ENCODE measurements at regions not wholly inside any gene's neighbourhood (a gene's known extent, or its start where the extent isn't known, plus 50 kb on each side); places are given as distances from the start of the nearest gene placed in this dataset.

DNA sequence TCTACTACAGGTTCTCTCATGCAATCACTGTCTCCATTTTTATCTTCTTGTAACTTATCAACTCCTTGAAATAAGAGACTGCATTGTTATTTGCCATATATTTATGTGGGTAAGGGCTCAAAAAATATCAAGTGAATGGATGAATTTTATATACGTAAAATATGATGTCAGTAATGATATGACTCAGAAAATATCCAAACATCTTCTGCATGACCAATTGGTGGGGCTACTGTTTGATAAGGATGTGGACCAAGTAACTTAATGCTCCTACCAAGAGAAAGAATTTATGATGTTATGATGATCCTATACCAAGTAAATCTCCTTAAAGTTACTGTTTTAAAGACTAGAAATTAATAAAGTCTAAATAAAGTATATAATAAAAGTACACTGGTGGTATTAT, 103.7 kb downstream of the OGFRL1 start:
- Histone ChIP-seq H3K27me3 (no peaks in the 10 kb centered on the region), H3K27ac (peak overlapping the region in 2 of 3 donors; percentile 8 to 61), H3K9me3 (no peaks in the 10 kb centered on the region), H3K4me1 (peaks cover 48 to 73% of the 10 kb centered on the region in 2 donors), H3K36me3 (no peaks in the 10 kb centered on the region), H3K4me3 (replicated peaks in 1 of 3) (no peak overlapping the region)
- 93 to 97% methylated on average over 1 of the region's 1 CpG for WGBS, 2 donors
- DNase-seq = no peak
- TF ChIP-seq, protein P1, sequence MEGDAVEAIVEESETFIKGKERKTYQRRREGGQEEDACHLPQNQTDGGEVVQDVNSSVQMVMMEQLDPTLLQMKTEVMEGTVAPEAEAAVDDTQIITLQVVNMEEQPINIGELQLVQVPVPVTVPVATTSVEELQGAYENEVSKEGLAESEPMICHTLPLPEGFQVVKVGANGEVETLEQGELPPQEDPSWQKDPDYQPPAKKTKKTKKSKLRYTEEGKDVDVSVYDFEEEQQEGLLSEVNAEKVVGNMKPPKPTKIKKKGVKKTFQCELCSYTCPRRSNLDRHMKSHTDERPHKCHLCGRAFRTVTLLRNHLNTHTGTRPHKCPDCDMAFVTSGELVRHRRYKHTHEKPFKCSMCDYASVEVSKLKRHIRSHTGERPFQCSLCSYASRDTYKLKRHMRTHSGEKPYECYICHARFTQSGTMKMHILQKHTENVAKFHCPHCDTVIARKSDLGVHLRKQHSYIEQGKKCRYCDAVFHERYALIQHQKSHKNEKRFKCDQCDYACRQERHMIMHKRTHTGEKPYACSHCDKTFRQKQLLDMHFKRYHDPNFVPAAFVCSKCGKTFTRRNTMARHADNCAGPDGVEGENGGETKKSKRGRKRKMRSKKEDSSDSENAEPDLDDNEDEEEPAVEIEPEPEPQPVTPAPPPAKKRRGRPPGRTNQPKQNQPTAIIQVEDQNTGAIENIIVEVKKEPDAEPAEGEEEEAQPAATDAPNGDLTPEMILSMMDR (IDR thresholded peaks at IDR 0.05) = no peak
- no peak for TF ChIP-seq POLR2A (IDR thresholded peaks at IDR 0.05)
- intact Hi-C loops (cut with DNase I) = no loop called here

DNA sequence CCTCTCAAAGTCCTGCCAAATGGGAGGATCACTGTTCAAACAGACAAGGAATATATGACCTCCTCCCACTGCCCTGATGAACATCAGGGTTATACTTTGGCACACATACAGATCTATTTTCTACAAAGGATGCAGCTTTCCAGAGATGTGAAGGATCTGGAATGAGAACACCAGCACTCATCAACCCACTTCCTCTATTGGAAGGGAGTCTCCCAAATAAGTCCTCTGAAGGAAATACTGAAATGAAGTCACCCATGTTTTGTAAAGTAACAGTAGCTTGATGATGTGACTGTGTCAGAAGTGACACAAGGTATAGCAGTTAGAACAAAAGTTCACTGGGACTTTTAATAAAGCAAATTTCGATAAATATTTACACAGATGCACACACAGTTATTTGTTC, 104.9 kb downstream of the OGFRL1 start:
- 34 to 70% methylated on average over 1 of the region's 1 CpG for WGBS, 2 donors
- intact Hi-C loops (cut with DNase I) = no loop called here
- H3K4me1 ChIP-seq = peaks cover 38 to 63% of the 10 kb centered on the region in 2 donors
- no peak overlapping the region for H3K4me3 ChIP-seq (replicated peaks in 1 of 3)
- no peaks in the 10 kb centered on the region for H3K9me3 ChIP-seq
- no peak for DNase-seq
- no peaks in the 10 kb centered on the region for H3K27me3 ChIP-seq
- TF ChIP-seq, protein P1 (IDR thresholded peaks at IDR 0.05) = no peak
- H3K27ac ChIP-seq = peak overlapping the region; percentile 20 to 61 (median 52)
- H3K36me3 ChIP-seq = no peaks in the 10 kb centered on the region

DNA sequence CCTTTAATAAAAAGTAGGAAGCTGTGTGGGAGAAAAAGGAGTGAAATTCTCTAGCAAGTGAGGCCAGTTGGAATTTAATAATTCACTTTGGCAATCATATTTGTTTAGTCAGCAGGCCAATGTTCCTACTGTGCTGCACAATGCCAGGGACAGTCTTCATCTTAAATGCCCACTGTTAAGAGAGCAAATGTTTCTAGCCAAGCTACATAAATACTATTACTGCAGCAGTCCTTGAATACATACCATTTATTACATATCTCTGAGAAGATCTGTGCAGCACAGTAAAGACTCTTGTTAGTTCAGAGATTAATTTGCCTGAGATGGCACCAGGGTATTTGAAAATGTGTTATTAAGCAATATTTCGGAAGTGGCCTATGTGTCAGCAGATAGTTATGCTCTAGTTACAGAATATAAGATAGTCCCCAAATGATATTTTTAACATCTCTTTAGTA, 105.4 kb downstream of the OGFRL1 start:
- TF ChIP-seq POLR2A (IDR thresholded peaks at IDR 0.05) = no peak
- TF ChIP-seq, protein P1 (IDR thresholded peaks at IDR 0.05) = no peak
- peaks cover 38 to 58% of the 10 kb centered on the region in 2 donors for H3K4me1 ChIP-seq
- 76 to 80% methylated on average over 1 of the region's 1 CpG for WGBS, 2 donors
- DNase-seq = no peak
- no peaks in the 10 kb centered on the region for H3K27me3 ChIP-seq
- no peak overlapping the region for H3K4me3 ChIP-seq (replicated peaks in 1 of 3)
- no peaks in the 10 kb centered on the region for H3K36me3 ChIP-seq
- no peaks in the 10 kb centered on the region for H3K9me3 ChIP-seq
- peak overlapping the region; percentile 20 to 61 (median 52) for H3K27ac ChIP-seq
- intact Hi-C loops (cut with DNase I) = no loop called here

DNA sequence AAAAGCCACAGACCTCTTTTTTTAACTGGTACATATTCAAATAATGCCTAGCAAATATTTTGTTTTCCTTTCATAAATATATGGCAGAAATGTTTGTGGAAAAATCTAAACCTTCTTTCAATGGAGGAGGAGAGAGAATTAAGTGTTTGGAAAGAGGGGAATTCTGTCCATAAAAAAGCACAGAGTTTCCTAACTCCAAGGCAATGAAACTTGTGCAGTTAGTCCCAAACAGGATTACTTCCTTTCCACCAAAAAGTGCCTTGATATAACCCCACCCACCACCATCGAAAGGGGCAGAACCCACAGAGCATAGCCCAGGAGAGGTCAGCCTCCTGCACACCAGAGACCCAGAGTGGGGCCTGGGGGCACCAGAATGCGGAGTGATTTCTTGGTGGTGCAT, 106.3 kb downstream of the OGFRL1 start:
- Histone ChIP-seq H3K4me1 (peaks cover 45 to 63% of the 10 kb centered on the region in 2 donors), H3K27me3 (no peaks in the 10 kb centered on the region), H3K9me3 (no peaks in the 10 kb centered on the region), H3K4me3 (replicated peaks in 1 of 3) (no peak overlapping the region), H3K36me3 (no peaks in the 10 kb centered on the region), H3K27ac (peak overlapping the region; percentile 10 to 61 (median 52))
- intact Hi-C loops (cut with DNase I) = no loop called here
- 72 to 84% methylated on average over 2 of the region's 2 CpGs for WGBS, 2 donors
- TF ChIP-seq, protein P1 (IDR thresholded peaks at IDR 0.05) = no peak
- no peak for TF ChIP-seq POLR2A (IDR thresholded peaks at IDR 0.05)
- DNase-seq = no peak

DNA sequence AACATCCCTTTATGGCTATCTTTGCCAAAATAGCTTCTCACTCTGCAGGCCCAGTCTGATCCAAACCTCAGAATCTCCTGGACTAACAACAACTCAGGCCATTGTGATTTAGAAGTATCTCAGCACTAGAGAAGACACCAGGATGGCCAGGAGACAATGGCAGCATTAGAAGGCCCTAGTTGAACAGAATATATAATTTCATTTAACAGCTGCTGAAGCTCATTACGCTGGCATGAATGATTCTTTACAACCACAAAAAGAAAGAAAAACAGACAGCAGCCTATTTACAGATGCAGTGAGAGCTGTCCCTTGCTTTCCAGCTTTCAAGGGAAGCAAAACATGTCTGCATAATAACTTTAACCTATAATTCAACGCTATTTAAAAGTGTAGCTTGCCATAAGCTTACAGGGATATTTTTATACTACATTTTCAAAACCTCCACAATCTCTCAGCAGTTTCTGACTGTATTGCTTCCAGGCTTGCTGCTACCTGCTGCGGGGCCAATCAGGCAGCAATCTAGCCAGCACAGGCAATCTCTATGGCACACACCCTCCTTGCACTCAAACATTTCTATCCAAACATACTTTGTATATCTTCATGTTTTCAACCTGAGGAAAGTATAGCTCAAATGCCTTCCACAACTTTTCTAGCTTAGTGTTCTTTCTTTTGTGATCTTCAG, 107.3 kb downstream of the OGFRL1 start:
- Histone ChIP-seq H3K36me3 (no peaks in the 10 kb centered on the region), H3K27ac (peak overlapping the region in 1 of 3 donors; percentile 61), H3K4me3 (replicated peaks in 1 of 3) (no peak overlapping the region), H3K4me1 (peaks cover 52 to 71% of the 10 kb centered on the region in 2 donors), H3K27me3 (no peaks in the 10 kb centered on the region), H3K9me3 (no peaks in the 10 kb centered on the region)
- TF ChIP-seq, protein P1 (IDR thresholded peaks at IDR 0.05) = no peak
- no peak for TF ChIP-seq POLR2A (IDR thresholded peaks at IDR 0.05)
- intact Hi-C loops (cut with DNase I) = no loop called here
- DNase-seq = no peak
- 85 to 88% methylated on average over 3 of the region's 3 CpGs for WGBS, 2 donors

Data from thyroid gland (tissue), 4 donors.